ENCODE measurements at regions not wholly inside any gene's neighbourhood (a gene's known extent, or its start where the extent isn't known, plus 50 kb on each side); places are given as distances from the start of the nearest gene placed in this dataset.

DNA sequence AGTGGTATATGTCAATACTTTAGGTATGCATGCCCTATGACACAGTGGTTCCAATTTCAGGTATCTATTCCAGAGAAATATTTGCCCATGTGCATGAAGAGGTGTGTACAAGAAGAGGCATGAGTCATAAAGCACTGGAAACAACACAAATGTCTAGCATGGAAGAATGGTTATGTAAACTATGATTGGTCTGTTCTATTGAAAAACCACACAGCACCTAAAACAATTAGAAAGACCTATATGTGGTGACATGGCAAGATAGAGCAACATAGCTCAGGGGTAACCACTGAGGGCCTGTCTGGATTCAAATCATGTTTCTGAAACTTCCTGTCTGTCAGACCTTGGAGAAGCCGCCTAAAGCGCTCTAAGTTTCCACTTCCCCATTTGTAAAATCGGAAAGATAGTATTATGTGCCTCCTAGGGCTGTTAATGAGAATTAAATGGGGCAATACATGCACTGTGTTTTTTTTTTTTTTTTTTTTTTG lies 63.4 kb upstream of the GPCPD1 start (continued):
- TF ChIP-seq, protein P1, sequence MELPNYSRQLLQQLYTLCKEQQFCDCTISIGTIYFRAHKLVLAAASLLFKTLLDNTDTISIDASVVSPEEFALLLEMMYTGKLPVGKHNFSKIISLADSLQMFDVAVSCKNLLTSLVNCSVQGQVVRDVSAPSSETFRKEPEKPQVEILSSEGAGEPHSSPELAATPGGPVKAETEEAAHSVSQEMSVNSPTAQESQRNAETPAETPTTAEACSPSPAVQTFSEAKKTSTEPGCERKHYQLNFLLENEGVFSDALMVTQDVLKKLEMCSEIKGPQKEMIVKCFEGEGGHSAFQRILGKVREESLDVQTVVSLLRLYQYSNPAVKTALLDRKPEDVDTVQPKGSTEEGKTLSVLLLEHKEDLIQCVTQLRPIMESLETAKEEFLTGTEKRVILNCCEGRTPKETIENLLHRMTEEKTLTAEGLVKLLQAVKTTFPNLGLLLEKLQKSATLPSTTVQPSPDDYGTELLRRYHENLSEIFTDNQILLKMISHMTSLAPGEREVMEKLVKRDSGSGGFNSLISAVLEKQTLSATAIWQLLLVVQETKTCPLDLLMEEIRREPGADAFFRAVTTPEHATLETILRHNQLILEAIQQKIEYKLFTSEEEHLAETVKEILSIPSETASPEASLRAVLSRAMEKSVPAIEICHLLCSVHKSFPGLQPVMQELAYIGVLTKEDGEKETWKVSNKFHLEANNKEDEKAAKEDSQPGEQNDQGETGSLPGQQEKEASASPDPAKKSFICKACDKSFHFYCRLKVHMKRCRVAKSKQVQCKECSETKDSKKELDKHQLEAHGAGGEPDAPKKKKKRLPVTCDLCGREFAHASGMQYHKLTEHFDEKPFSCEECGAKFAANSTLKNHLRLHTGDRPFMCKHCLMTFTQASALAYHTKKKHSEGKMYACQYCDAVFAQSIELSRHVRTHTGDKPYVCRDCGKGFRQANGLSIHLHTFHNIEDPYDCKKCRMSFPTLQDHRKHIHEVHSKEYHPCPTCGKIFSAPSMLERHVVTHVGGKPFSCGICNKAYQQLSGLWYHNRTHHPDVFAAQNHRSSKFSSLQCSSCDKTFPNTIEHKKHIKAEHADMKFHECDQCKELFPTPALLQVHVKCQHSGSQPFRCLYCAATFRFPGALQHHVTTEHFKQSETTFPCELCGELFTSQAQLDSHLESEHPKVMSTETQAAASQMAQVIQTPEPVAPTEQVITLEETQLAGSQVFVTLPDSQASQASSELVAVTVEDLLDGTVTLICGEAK (IDR thresholded peaks at IDR 0.05; ENCODE audit: borderline replicate concordance): no peak
- no peak for TF ChIP-seq RELA (IDR thresholded peaks at IDR 0.05; ENCODE audit: borderline replicate concordance, partially characterized antibody)
- TF ChIP-seq CHD2 (IDR thresholded peaks at IDR 0.05; ENCODE audit: borderline replicate concordance, low read depth, low read length): no peak
- no peak for TF ChIP-seq HDAC6 (IDR thresholded peaks at IDR 0.05; ENCODE audit: unreplicated experiment)
- TF ChIP-seq RBBP5 (conservative IDR thresholded peaks at IDR 0.05): no peak
- peak in 1 of 2 experiments; percentile 56; a peak in 1 of 4 replicates for TF ChIP-seq BHLHE40 (IDR thresholded peaks at IDR 0.05; ENCODE audit: borderline replicate concordance in 1 of 2, low read depth in 2 of 2, low read length in 1 of 2)
- TF ChIP-seq SIN3A (IDR thresholded peaks at IDR 0.05; ENCODE audit: low read depth, low read length): no peak
- 0 out of 2 replicates have a peak, but pooled peaks have one; percentile 62 for TF ChIP-seq ATF2 (IDR thresholded peaks at IDR 0.05; ENCODE audit: low read length)
- no peak for TF ChIP-seq EP300 (IDR thresholded peaks at IDR 0.05; ENCODE audit: borderline replicate concordance in 1 of 2, control insufficient read depth in 1 of 2, low read depth in 2 of 2, low read length in 2 of 2)
- no peak for TF ChIP-seq POLR2A (IDR thresholded peaks at IDR 0.05; ENCODE audit: low read depth, low read length)
- TF ChIP-seq SMAD5 (IDR thresholded peaks at IDR 0.05; ENCODE audit: low read depth): no peak
- no peak for TF ChIP-seq STAT3 (IDR thresholded peaks at IDR 0.05; ENCODE audit: low read depth, low read length)
- TF ChIP-seq, protein P2, sequence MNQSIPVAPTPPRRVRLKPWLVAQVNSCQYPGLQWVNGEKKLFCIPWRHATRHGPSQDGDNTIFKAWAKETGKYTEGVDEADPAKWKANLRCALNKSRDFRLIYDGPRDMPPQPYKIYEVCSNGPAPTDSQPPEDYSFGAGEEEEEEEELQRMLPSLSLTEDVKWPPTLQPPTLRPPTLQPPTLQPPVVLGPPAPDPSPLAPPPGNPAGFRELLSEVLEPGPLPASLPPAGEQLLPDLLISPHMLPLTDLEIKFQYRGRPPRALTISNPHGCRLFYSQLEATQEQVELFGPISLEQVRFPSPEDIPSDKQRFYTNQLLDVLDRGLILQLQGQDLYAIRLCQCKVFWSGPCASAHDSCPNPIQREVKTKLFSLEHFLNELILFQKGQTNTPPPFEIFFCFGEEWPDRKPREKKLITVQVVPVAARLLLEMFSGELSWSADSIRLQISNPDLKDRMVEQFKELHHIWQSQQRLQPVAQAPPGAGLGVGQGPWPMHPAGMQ (IDR thresholded peaks at IDR 0.05; ENCODE audit: borderline replicate concordance): no peak
- no peak for TF ChIP-seq BRCA1 (IDR thresholded peaks at IDR 0.05; ENCODE audit: low read depth, low read length)
- TF ChIP-seq SMARCA5 (IDR thresholded peaks at IDR 0.05): peak; percentile 57; the same call in 1 of the 2 replicates
- TF ChIP-seq NBN (IDR thresholded peaks at IDR 0.05): peak; percentile 73; the same call in 1 of the 2 replicates
- TF ChIP-seq SUZ12 (IDR thresholded peaks at IDR 0.05; ENCODE audit: unreplicated experiment): no peak
- TF ChIP-seq JUNB (IDR thresholded peaks at IDR 0.05): peak; percentile 57
- TF ChIP-seq PAX8 (IDR thresholded peaks at IDR 0.05): peak; percentile 54; the same call in 1 of the 2 replicates
- TF ChIP-seq MYB (IDR thresholded peaks at IDR 0.05; ENCODE audit: borderline replicate concordance, low read depth, low read length): no peak
- TF ChIP-seq BCL11A (IDR thresholded peaks at IDR 0.05; ENCODE audit: low read depth, low read length): peak; percentile 50
- no peak for TF ChIP-seq RB1 (IDR thresholded peaks at IDR 0.05; ENCODE audit: borderline replicate concordance)
- TF ChIP-seq RELB (IDR thresholded peaks at IDR 0.05; ENCODE audit: low read depth): peak; percentile 64; the same call in 1 of the 2 replicates
- TF ChIP-seq TARDBP (IDR thresholded peaks at IDR 0.05; ENCODE audit: borderline replicate concordance): no peak
- no peak for TF ChIP-seq ZSCAN29 (IDR thresholded peaks at IDR 0.05)

Data from GM12878 (cell line).